ENCODE measurements at regions not wholly inside any gene's neighbourhood (a gene's known extent, or its start where the extent isn't known, plus 50 kb on each side); places are given as distances from the start of the nearest gene placed in this dataset.
"Not testable (repeated sequence)": the region's sequence is repeated elsewhere in the genome, so short reads cannot be mapped to it uniquely, and the experiment has no call there.

GRCh38 chr2:234693191-234693590 is 196.3 kb upstream of the ARL4C start:
- not testable (repeated sequence) for TF ChIP-seq ZC3H10 (CRISPR knock-in tag; IDR thresholded peaks at IDR 0.05); PATZ1 (CRISPR knock-in tag; IDR thresholded peaks at IDR 0.05; ENCODE audit: borderline replicate concordance); ZNF8 (CRISPR knock-in tag; IDR thresholded peaks at IDR 0.05); ISL1 (CRISPR knock-in tag; IDR thresholded peaks at IDR 0.05); CREB5 (CRISPR knock-in tag; IDR thresholded peaks at IDR 0.05; ENCODE audit: low read depth); ZFP3 (CRISPR knock-in tag; IDR thresholded peaks at IDR 0.05); ZFP30 (CRISPR knock-in tag; IDR thresholded peaks at IDR 0.05); ARNTL (CRISPR knock-in tag; IDR thresholded peaks at IDR 0.05; ENCODE audit: borderline replicate concordance, low read depth); ESRRG (CRISPR knock-in tag; IDR thresholded peaks at IDR 0.05)

Measured in SK-N-SH treated with all-trans-retinoic acid at 6 μM for 48 hours (cell line).